Thymus (tissue), 11 donors: ENCODE measurements at regions not wholly inside any gene's neighbourhood (a gene's known extent, or its start where the extent isn't known, plus 50 kb on each side); places are given as distances from the start of the nearest gene placed in this dataset.

ENCODE experiments used
- DNase-seq, 9 donors: peaks; one replicate each; pipeline ENCODE4 v3.0.0-alpha.2; 2013; ENCODE audit warnings: low spot score in 9 of 9, low read depth in 6 of 9, missing footprints in 1 of 9
- H3K27ac ChIP-seq, 2 donors: one replicate each; pipeline ENCODE4 v1.5.1; 2013; ENCODE audit warnings: control low read depth in 1 of 2, low read depth in 1 of 2, low read length in 1 of 2, mild to moderate bottlenecking in 1 of 2, moderate library complexity in 1 of 2
- H3K27me3 ChIP-seq, 2 donors: one replicate each; pipeline ENCODE4 v1.5.1; 2013; ENCODE audit warnings: low read length in 1 of 2; ENCODE audit not compliant: control insufficient read depth in 2 of 2, insufficient read depth in 1 of 2
- H3K36me3 ChIP-seq, 2 donors: one replicate each; pipeline ENCODE4 v1.5.1; 2013; ENCODE audit warnings: low read length in 1 of 2, mild to moderate bottlenecking in 1 of 2, moderate library complexity in 1 of 2; ENCODE audit not compliant: control insufficient read depth in 2 of 2, insufficient read depth in 2 of 2
- H3K4me1 ChIP-seq, 2 donors: one replicate each; pipeline ENCODE4 v1.5.1; 2013; ENCODE audit warnings: low read length in 2 of 2; ENCODE audit not compliant: control insufficient read depth in 2 of 2, insufficient read depth in 2 of 2
- H3K4me3 ChIP-seq, 2 donors: one replicate each; pipeline ENCODE4 v1.5.1; 2013; ENCODE audit warnings: low read length in 2 of 2, control low read depth in 1 of 2, mild to moderate bottlenecking in 1 of 2
- H3K9me3 ChIP-seq, 2 donors: one replicate each; pipeline ENCODE4 v1.5.1; 2013; ENCODE audit warnings: low read length in 1 of 2, mild to moderate bottlenecking in 1 of 2; ENCODE audit not compliant: control insufficient read depth in 2 of 2, insufficient read depth in 1 of 2
- WGBS: extraction: QIAGEN DNeasy Blood & Tissue Kit; methylation state at CpG from one replicate; pipeline ENCODE4 v1.1.7; 2013; 5-methylcytosine and 5-hydroxymethylcytosine counted together
- donor health status: healthy.

DNA sequence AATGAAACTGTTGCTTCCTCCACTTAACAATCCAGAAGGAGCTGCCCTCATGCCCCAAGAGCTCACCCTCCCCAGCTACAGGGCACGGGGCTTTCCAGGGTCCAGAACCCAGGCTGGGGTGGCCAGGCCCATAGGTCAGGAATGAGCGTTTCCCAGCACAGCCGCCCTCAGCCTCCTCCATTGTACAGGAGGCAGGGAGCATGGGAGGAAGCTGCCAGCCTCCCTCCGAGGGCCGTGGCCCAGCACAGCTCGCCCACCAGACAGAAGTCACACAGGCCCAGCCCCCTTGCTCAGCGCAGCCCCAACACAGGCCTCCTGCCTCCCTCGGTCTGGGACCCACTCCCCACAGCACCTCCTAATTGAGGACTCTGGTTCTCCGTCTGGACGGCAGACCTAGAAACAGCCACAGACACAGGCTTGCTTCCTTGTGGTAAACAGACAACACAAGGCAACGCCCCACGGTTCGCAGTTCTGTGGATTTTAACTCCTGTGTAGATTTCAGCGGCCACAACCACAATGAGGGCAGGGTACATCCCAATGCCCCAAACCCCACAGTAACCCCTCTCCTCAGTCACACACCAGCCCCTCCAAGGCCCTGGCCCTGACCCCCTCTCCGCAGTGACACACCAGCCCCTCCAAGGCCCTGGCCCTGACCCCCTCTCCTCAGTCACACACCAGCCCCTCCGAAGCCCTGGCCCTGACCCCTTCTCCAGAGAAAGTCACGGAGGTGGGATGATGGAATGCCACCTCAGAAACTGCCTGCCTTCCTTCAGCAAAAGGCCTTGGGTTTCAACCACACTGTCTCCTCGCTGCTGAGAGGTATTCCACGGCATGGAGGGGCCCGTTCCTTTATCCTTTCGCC lies 173.5 kb downstream of the DLL1 start:
- Histone ChIP-seq H3K27me3 (no peaks in the 10 kb centered on the region), H3K36me3 (no peaks in the 10 kb centered on the region), H3K4me1 (no peaks in the 10 kb centered on the region), H3K9me3 (peaks cover 0 to 2% of the 10 kb centered on the region in 2 donors), H3K27ac (no peak overlapping the region), H3K4me3 (no peak overlapping the region)
- no peak for DNase-seq
- WGBS: 93% methylated on average over 21 of the region's 21 CpGs

GRCh38 chr6:170116636-170117035 lies 174.2 kb downstream of the DLL1 start:
- DNase-seq: no peak
- H3K27me3 ChIP-seq: no peaks in the 10 kb centered on the region
- WGBS: 66% methylated on average over 7 of the region's 7 CpGs
- no peaks in the 10 kb centered on the region for H3K4me1 ChIP-seq
- no peak overlapping the region for H3K4me3 ChIP-seq
- H3K27ac ChIP-seq: no peak overlapping the region
- H3K36me3 ChIP-seq: no peaks in the 10 kb centered on the region
- H3K9me3 ChIP-seq: peaks cover 0 to 2% of the 10 kb centered on the region in 2 donors

- Histone ChIP-seq H3K4me1 (no peaks in the 10 kb centered on the region), H3K9me3 (peaks cover 0 to 2% of the 10 kb centered on the region in 2 donors), H3K27ac (no peak overlapping the region), H3K36me3 (no peaks in the 10 kb centered on the region), H3K27me3 (no peaks in the 10 kb centered on the region), H3K4me3 (no peak overlapping the region)
- 80% methylated on average over 15 of the region's 15 CpGs for WGBS
- DNase-seq: no peak
Measured at GRCh38 chr6:170114956-170115855, 175.7 kb downstream of the DLL1 start.

- WGBS: 93% methylated on average over 9 of the region's 9 CpGs
Measured at GRCh38 chr6:170114187-170114945, 176.5 kb downstream of the DLL1 start.

GRCh38 chr6:170113141-170113540 lies 177.7 kb downstream of the DLL1 start:
- Histone ChIP-seq H3K4me3 (no peak overlapping the region), H3K4me1 (no peaks in the 10 kb centered on the region), H3K27ac (no peak overlapping the region), H3K9me3 (peaks cover 0 to 2% of the 10 kb centered on the region in 2 donors), H3K27me3 (no peaks in the 10 kb centered on the region), H3K36me3 (no peaks in the 10 kb centered on the region)
- WGBS: 98% methylated on average over 3 of the region's 3 CpGs
- no peak for DNase-seq

More at GRCh38 chr6:170114187-170114945, 176.5 kb downstream of the DLL1 start:
- Histone ChIP-seq H3K4me3 (no peak overlapping the region), H3K27ac (no peak overlapping the region), H3K36me3 (no peaks in the 10 kb centered on the region), H3K4me1 (no peaks in the 10 kb centered on the region), H3K27me3 (no peaks in the 10 kb centered on the region), H3K9me3 (peaks cover 0 to 2% of the 10 kb centered on the region in 2 donors)
- no peak for DNase-seq

DNA sequence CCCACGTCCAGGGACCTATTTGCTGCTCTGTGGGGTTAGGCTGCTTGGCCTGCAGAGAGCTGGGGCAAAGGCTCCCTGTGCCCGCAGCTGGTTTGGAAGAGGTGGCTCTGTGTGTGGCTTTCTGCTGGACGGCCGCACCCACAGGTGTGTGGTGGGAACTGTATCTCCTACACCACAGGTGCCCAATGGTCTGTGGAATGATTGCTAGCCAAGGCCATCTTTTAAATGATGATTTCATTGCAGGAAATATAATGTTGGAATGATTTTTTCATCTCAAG lies 178.4 kb downstream of the DLL1 start:
- no peak for DNase-seq
- Histone ChIP-seq H3K27me3 (no peaks in the 10 kb centered on the region), H3K4me3 (no peak overlapping the region), H3K9me3 (peaks cover 0 to 2% of the 10 kb centered on the region in 2 donors), H3K27ac (no peak overlapping the region), H3K4me1 (no peaks in the 10 kb centered on the region), H3K36me3 (no peaks in the 10 kb centered on the region)
- whole genome bisulfite sequencing: 94% methylated on average over 4 of the region's 4 CpGs

GRCh38 chr6:170111816-170112582 lies 178.9 kb downstream of the DLL1 start:
- no peaks in the 10 kb centered on the region for H3K36me3 ChIP-seq
- 87% methylated on average over 19 of the region's 19 CpGs for WGBS
- no peaks in the 10 kb centered on the region for H3K4me1 ChIP-seq
- peaks cover 0 to 2% of the 10 kb centered on the region in 2 donors for H3K9me3 ChIP-seq
- DNase-seq: no peak
- H3K27me3 ChIP-seq: no peaks in the 10 kb centered on the region
- no peak overlapping the region for H3K4me3 ChIP-seq
- H3K27ac ChIP-seq: no peak overlapping the region

GRCh38 chr6:170111141-170111664 lies 179.7 kb downstream of the DLL1 start:
- 94% methylated on average over 8 of the region's 8 CpGs for WGBS
- Histone ChIP-seq H3K27ac (no peak overlapping the region), H3K4me1 (no peaks in the 10 kb centered on the region), H3K36me3 (no peaks in the 10 kb centered on the region), H3K9me3 (peaks cover 0 to 2% of the 10 kb centered on the region in 2 donors), H3K4me3 (no peak overlapping the region), H3K27me3 (no peaks in the 10 kb centered on the region)
- no peak for DNase-seq
